Skin epidermis (tissue), 12 donors: ENCODE measurements at regions not wholly inside any gene's neighbourhood (a gene's known extent, or its start where the extent isn't known, plus 50 kb on each side); places are given as distances from the start of the nearest gene placed in this dataset.
"Not testable (repeated sequence)": the region's sequence is repeated elsewhere in the genome, so short reads cannot be mapped to it uniquely, and the experiment has no call there.

ENCODE experiments used
- H3K27ac ChIP-seq, 21 experiments: fragments of 200-600 bp; sonication (generic) in 11 of 21; one replicate each; pipeline ENCODE4 v1.5.0; 2020; ENCODE audit warnings: mild to moderate bottlenecking in 3 of 21, inconsistent platforms in 2 of 21, moderate library complexity in 2 of 21
- H3K4me3 ChIP-seq, 7 experiments: fragments of 200-600 bp; sonication (generic) in 2 of 7; one replicate each; pipeline ENCODE4 v1.5.0; 2020; ENCODE audit warnings: inconsistent platforms in 2 of 7, mild to moderate bottlenecking in 2 of 7, moderate library complexity in 1 of 7

GRCh38 chr2:67130531-67131256 lies 266.4 kb upstream of the ETAA1 start:
- no peak overlapping the region for H3K27ac ChIP-seq
- H3K4me3 ChIP-seq = no peak overlapping the region

DNA sequence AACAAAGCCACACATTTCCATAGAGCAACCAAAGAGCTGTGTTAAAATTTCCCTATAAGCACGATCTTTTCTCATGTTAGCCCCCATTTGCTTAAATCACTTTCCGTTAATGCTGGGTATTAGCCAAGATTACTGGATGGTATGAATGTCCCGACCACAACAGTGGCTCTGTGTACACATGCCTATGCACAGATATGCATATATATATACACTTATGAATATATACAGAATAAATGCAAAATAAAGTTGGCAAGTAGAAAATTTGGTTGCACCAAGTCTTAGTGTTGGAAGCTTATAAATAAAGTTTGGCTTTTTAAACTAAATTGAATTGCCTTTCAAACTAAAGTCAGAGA lies 265.9 kb upstream of the ETAA1 start:
- no peak overlapping the region for H3K27ac ChIP-seq
- H3K4me3 ChIP-seq = no peak overlapping the region

DNA sequence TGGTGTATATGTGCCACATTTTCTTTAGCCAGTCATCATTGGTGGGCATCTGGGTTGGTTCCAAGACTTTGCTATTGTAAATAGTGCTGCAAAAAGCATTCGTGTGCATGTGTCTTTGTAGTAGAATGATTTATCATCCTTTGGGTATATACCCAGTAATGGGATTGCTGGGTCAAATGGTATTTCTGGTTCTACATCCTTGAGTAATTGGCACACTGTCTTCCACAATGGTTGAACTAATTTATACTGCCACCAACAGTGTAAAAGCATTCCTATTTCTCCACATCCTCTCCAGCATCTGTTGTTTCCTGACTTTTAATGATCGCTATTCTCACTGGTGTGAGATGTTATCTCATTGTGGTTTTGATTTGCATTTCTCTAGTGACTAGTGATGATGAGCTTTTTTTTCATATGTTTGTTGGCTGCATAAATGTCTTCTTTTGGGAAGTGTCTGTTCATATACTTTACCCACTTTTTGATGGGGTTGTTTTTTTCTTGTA lies 264.6 kb upstream of the ETAA1 start:
- H3K27ac ChIP-seq = not testable (repeated sequence)

GRCh38 chr2:67135208-67135607 lies 261.9 kb upstream of the ETAA1 start:
- Histone ChIP-seq H3K27ac (no peak overlapping the region), H3K4me3 (no peak overlapping the region)

More for the DNA sequence above, 264.6 kb upstream of the ETAA1 start:
- not testable (repeated sequence) for H3K4me3 ChIP-seq

GRCh38 chr2:67137699-67138098 lies 259.4 kb upstream of the ETAA1 start:
- no peak overlapping the region for H3K27ac ChIP-seq
- H3K4me3 ChIP-seq = no peak overlapping the region

- H3K27ac ChIP-seq = no peak overlapping the region
- no peak overlapping the region for H3K4me3 ChIP-seq
Observed at GRCh38 chr2:67142071-67142470, 255.1 kb upstream of the ETAA1 start.

DNA sequence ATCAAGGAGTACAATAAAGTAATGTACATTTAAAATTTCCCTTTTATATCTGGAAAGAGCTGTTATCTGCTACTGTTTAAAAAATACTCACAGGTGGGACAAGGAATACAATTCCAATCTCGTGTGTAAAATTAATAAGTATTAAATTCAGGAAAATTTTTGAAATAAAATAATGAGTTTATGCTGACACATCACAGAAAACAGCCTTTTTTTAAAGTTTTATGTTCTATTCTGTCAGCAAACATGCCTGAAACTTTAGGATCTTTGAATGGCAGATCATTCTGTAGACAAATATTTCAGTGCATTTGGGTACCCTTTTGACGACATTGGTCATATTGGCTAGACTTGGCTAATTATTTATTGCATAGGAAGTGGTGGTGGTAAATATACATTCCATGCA lies 254.4 kb upstream of the ETAA1 start:
- no peak overlapping the region for H3K27ac ChIP-seq

DNA sequence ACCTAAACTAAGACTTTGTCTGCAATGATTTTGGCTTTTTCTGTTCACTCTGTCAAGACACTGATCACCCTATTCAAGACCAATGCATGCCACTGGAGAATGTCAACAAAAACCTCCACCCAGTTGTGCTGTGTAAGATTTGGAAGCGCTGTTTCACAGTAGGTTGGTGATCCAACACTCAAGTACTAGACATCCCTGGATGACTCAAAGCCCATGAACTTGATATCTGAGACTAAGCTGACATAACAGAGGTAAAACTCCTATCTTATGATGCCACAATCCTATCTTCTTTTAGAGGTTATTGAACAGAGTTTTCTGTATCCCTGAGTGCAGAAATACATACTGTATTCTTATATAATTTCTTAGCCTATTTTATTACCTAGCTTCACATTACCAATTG lies 251.3 kb upstream of the ETAA1 start:
- Histone ChIP-seq H3K4me3 (no peak overlapping the region), H3K27ac (no peak overlapping the region)

More for the DNA sequence above, 254.4 kb upstream of the ETAA1 start:
- no peak overlapping the region for H3K4me3 ChIP-seq

GRCh38 chr2:67156796-67157195 lies 240.3 kb upstream of the ETAA1 start:
- Histone ChIP-seq H3K4me3 (no peak overlapping the region), H3K27ac (no peak overlapping the region)

- no peak overlapping the region for H3K27ac ChIP-seq
- H3K4me3 ChIP-seq = no peak overlapping the region
Observed at GRCh38 chr2:67158718-67159117, 238.4 kb upstream of the ETAA1 start.

DNA sequence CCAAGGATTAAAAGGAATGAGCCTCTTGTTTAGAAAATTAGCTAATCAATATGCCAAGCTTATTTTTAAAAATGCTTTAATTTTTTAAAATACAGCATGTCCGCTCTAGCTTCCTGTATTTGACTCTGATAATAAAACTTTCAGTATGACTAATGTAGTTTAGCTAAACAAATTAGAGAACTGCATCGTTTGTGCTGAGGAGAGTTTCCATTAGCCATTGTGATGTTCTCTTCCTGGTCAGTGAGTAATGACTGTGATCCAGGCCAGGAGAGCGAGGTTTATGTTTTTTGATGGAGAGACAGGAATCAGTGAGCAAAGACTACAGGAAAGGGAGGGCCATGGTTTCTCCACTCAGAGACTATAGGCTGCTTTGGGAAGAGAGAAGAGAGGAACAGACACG lies 237.2 kb upstream of the ETAA1 start:
- Histone ChIP-seq H3K4me3 (no peak overlapping the region), H3K27ac (no peak overlapping the region)

DNA sequence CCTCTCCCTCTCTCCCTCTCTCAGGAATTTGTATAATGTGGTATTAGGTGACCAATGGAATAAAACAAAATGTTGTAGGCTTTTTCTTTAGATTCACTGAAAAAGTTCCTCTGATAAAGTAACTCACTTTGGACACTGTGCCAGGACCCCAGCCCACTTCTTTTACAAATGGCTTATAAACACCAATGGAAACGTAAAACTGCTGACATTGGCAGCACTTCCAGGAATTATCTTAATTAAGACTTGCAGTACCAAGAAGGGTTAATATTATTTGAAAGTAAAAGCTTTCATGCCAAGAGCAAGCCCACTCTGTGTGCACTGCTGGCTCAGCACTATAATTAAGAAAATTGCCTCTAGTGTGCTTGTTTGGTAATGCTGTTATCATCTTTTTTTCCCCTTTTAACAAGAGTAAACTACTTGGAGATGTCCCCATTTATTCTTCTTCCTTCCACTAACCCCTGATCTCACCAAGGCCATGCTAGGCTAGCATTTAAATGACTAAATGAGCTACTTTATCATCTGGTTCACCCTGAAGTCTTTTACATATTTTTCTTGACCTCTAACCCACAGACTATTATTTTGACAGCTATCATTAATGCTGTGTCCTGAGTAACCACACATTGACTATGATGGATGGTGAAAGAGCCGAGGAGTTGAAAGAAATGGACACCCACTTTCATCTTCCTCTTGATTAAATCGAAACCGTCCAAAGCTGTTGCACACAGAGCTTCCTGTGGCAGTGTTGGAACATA lies 232.2 kb upstream of the ETAA1 start:
- H3K27ac ChIP-seq = no peak overlapping the region
- H3K4me3 ChIP-seq = no peak overlapping the region

GRCh38 chr2:67165523-67165990 lies 231.6 kb upstream of the ETAA1 start:
- no peak overlapping the region for H3K4me3 ChIP-seq
- no peak overlapping the region for H3K27ac ChIP-seq

GRCh38 chr2:67166511-67166910 lies 230.6 kb upstream of the ETAA1 start:
- H3K27ac ChIP-seq = not testable (repeated sequence)

DNA sequence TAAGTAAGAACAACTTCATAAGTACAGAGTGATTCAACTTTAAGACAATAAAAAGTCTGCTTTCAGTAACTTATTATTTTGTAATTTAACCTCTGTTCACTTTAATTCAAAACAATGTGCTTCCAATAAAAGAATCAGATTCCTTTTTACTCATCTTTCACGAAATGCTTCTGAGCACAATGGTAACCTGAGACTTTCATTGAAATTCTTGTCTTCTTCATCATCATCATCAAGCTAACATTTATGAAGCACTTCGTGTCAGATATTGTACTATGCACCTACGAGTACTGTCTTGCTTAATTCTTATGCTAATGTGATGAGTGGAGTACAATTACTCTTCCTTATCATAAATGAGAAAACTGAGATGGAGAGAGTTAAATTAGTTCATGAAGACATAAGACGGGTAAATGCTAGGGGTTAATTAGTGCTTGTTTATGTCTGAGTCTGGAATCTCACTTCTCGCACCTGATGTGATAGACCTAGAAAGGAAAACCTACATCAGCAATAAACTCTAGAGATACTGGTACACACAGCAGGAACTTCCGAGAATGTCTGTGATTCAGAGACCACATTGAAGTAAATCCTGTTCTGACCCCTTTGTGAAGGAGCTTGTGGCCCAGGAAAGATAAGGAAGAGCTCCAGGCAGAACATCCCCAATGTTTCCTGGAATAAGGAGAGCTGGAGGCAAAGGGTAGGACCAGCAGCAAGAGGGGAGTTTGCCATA lies 227.6 kb upstream of the ETAA1 start:
- H3K4me3 ChIP-seq = no peak overlapping the region
- H3K27ac ChIP-seq = no peak overlapping the region

More at GRCh38 chr2:67166511-67166910, 230.6 kb upstream of the ETAA1 start:
- H3K4me3 ChIP-seq = not testable (repeated sequence)

GRCh38 chr2:67179526-67179925 lies 217.6 kb upstream of the ETAA1 start:
- no peak overlapping the region for H3K4me3 ChIP-seq
- H3K27ac ChIP-seq = no peak overlapping the region

- no peak overlapping the region for H3K4me3 ChIP-seq
- no peak overlapping the region for H3K27ac ChIP-seq
Observed at GRCh38 chr2:67180841-67181240, 216.3 kb upstream of the ETAA1 start.

DNA sequence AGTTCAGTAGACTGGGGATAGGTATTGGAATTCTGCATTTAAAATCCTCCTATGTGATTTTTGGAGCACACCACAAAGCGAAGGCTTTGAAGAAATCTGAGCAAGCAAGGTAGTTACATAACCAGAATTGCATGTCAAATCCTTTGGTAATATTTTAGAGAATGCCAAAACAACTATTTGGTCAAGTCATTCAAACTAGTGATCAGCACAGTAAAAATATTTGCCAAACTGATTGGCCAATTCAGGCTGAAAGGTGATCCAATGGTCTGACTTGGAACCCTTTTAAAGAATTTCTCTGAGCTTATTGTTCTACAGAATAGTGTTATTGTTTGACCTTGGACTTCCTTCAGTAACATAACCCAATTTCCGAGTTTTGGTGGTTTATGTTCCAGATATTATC lies 214.2 kb upstream of the ETAA1 start:
- Histone ChIP-seq H3K27ac (no peak overlapping the region), H3K4me3 (no peak overlapping the region)

DNA sequence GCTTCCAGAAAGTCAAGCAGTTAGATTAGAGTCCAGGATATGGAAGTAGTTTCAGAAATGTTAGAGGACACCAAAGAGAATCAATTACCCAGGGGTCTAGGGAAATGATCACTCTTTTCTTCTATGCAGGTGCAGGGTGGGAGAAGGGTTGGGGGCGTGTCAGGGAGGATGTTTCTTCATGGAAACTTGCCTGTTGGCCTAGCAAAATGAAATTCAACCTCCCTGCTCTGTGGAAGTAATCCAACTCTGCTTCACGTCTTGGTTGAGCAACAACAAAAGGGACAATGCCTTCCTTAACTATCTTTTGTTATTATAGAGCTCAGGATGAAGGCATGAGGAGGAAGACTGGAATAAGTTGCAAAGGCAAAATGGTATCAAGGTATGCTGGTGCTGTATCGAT lies 210.8 kb upstream of the ETAA1 start:
- no peak overlapping the region for H3K27ac ChIP-seq

DNA sequence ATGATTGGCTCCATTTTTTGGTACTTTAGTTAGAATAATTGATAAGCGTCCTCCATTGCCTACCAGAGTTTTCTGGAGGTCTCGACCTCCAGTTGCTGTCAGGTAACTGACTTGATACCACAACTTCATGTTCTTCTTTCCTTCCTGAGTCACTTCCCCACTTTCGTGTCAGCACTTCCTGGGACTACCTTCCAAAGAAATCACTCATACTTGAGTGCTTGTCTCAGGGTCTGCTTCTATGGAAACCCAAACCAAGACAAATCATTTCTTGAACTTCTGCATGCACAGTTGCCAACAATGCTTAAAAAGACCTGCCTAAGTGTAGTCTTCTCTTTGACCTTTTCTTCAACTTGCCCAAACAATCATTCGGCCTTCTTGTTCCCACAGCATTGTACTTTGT lies 210.3 kb upstream of the ETAA1 start:
- no peak overlapping the region for H3K27ac ChIP-seq
- no peak overlapping the region for H3K4me3 ChIP-seq

More for the DNA sequence above, 210.8 kb upstream of the ETAA1 start:
- no peak overlapping the region for H3K4me3 ChIP-seq

GRCh38 chr2:67195327-67195726 lies 201.8 kb upstream of the ETAA1 start:
- H3K27ac ChIP-seq, H3K4me3 ChIP-seq: not testable (repeated sequence)
